ENCODE measurements at regions not wholly inside any gene's neighbourhood (a gene's known extent, or its start where the extent isn't known, plus 50 kb on each side); places are given as distances from the start of the nearest gene placed in this dataset.
A peak's percentile ranks its signal among the peaks of the same experiment; 100 is the strongest.
"Not testable (repeated sequence)": the region's sequence is repeated elsewhere in the genome, so short reads cannot be mapped to it uniquely, and the experiment has no call there.

DNA sequence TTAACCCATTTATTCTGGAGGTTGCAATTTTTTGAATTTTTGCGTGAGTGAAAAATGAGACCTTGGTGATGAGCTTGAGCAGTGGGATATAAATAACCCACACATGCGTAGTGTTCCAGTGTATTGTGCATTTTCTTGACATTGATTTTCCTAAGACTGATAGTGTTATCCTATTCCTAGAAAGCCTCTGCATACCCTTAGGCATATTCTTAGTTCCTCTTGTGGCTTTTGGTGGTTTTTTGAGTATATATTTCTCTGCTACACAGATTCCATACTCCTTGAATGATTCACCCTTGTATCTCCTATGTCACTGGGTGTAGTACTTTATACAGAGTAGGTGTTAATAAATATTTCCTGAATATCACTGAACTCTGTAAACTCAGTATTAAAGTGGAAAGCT, 363.4 kb upstream of the PDE3A start:
- TF ChIP-seq, protein P1, sequence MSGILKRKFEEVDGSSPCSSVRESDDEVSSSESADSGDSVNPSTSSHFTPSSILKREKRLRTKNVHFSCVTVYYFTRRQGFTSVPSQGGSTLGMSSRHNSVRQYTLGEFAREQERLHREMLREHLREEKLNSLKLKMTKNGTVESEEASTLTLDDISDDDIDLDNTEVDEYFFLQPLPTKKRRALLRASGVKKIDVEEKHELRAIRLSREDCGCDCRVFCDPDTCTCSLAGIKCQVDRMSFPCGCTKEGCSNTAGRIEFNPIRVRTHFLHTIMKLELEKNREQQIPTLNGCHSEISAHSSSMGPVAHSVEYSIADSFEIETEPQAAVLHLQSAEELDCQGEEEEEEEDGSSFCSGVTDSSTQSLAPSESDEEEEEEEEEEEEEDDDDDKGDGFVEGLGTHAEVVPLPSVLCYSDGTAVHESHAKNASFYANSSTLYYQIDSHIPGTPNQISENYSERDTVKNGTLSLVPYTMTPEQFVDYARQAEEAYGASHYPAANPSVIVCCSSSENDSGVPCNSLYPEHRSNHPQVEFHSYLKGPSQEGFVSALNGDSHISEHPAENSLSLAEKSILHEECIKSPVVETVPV (CRISPR knock-in tag; IDR thresholded peaks at IDR 0.05): no peak
- TF ChIP-seq ZC3H10 (CRISPR knock-in tag; IDR thresholded peaks at IDR 0.05) (no peak), ESRRG (CRISPR knock-in tag; IDR thresholded peaks at IDR 0.05) (no peak), OSR1 (CRISPR knock-in tag; IDR thresholded peaks at IDR 0.05) (no peak), ZFP30 (CRISPR knock-in tag; IDR thresholded peaks at IDR 0.05) (no peak), PPARA (CRISPR knock-in tag; IDR thresholded peaks at IDR 0.05; ENCODE audit: borderline replicate concordance) (no peak), ZNF8 (CRISPR knock-in tag; IDR thresholded peaks at IDR 0.05) (no peak), ZFP3 (CRISPR knock-in tag; IDR thresholded peaks at IDR 0.05) (no peak), ISL1 (CRISPR knock-in tag; IDR thresholded peaks at IDR 0.05) (no peak), ZNF565 (CRISPR knock-in tag; conservative IDR thresholded peaks at IDR 0.05; ENCODE audit: low read depth) (no peak), RARB (CRISPR knock-in tag; IDR thresholded peaks at IDR 0.05) (no peak)
- TF ChIP-seq, protein P2, sequence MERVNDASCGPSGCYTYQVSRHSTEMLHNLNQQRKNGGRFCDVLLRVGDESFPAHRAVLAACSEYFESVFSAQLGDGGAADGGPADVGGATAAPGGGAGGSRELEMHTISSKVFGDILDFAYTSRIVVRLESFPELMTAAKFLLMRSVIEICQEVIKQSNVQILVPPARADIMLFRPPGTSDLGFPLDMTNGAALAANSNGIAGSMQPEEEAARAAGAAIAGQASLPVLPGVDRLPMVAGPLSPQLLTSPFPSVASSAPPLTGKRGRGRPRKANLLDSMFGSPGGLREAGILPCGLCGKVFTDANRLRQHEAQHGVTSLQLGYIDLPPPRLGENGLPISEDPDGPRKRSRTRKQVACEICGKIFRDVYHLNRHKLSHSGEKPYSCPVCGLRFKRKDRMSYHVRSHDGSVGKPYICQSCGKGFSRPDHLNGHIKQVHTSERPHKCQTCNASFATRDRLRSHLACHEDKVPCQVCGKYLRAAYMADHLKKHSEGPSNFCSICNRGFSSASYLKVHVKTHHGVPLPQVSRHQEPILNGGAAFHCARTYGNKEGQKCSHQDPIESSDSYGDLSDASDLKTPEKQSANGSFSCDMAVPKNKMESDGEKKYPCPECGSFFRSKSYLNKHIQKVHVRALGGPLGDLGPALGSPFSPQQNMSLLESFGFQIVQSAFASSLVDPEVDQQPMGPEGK (CRISPR knock-in tag; IDR thresholded peaks at IDR 0.05; ENCODE audit: borderline replicate concordance): no peak
- TF ChIP-seq, protein P3, sequence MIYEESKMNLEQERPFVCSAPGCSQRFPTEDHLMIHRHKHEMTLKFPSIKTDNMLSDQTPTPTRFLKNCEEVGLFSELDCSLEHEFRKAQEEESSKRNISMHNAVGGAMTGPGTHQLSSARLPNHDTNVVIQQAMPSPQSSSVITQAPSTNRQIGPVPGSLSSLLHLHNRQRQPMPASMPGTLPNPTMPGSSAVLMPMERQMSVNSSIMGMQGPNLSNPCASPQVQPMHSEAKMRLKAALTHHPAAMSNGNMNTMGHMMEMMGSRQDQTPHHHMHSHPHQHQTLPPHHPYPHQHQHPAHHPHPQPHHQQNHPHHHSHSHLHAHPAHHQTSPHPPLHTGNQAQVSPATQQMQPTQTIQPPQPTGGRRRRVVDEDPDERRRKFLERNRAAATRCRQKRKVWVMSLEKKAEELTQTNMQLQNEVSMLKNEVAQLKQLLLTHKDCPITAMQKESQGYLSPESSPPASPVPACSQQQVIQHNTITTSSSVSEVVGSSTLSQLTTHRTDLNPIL (CRISPR knock-in tag; IDR thresholded peaks at IDR 0.05; ENCODE audit: low read depth): no peak
- ATAC-seq: peak; percentile 30; the same call in 1 of the 3 replicates

DNA sequence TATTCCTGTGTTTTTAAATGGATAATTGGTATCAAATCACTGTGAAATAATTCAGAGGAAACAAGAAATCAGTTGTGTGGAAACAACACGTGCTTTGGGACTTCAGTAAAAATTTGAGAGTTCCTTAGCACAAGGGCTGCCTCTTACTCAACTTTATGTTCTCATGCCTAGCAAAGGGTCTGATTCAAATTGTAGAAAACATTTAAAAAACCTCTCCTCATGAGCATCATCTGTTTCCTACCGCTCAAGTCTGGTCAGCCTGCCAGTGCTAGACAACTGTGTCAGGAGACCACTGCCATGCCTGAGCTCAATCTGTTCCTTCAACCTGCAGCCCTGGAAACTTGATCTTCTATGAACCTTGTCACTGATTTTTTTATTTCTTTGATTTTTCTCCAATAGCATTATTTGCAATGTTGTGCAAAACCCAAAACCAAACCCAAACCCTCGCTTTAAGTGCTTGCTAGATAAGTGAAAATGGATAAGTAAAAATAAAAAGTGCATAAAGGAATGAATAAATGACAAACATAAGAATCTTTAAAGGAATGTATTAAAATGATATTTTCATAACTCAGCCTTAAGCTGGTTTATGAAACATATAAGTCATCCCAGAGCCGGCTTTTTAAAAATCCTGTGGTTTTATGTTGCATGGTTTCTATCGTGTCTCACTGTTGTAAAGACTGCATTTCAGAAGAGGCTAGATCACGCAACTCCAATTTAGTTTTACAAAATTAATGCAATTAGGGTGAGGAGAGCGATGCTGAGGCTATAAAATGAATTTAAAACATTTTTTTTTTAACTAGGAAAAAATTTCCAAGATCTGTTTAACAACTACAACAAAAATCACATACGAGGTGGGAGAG, 361.2 kb upstream of the PDE3A start:
- no peak for TF ChIP-seq TOX (CRISPR knock-in tag; IDR thresholded peaks at IDR 0.05; ENCODE audit: borderline replicate concordance)
- no peak for TF ChIP-seq PPARA (CRISPR knock-in tag; IDR thresholded peaks at IDR 0.05; ENCODE audit: borderline replicate concordance)
- no peak for TF ChIP-seq ZFP30 (CRISPR knock-in tag; IDR thresholded peaks at IDR 0.05)
- TF ChIP-seq, protein P1 (CRISPR knock-in tag; IDR thresholded peaks at IDR 0.05): no peak
- TF ChIP-seq ZNF565 (CRISPR knock-in tag; conservative IDR thresholded peaks at IDR 0.05; ENCODE audit: low read depth): no peak
- no peak for TF ChIP-seq ZC3H10 (CRISPR knock-in tag; IDR thresholded peaks at IDR 0.05)
- TF ChIP-seq GLIS3 (CRISPR knock-in tag; IDR thresholded peaks at IDR 0.05): no peak
- TF ChIP-seq BACH2 (CRISPR knock-in tag; IDR thresholded peaks at IDR 0.05; ENCODE audit: borderline replicate concordance): no peak
- no peak for TF ChIP-seq POU6F1 (CRISPR knock-in tag; IDR thresholded peaks at IDR 0.05; ENCODE audit: borderline replicate concordance, low read depth)
- TF ChIP-seq ESRRG (CRISPR knock-in tag; IDR thresholded peaks at IDR 0.05): no peak
- no peak for TF ChIP-seq ISL1 (CRISPR knock-in tag; IDR thresholded peaks at IDR 0.05)
- no peak for TF ChIP-seq RARB (CRISPR knock-in tag; IDR thresholded peaks at IDR 0.05)

DNA sequence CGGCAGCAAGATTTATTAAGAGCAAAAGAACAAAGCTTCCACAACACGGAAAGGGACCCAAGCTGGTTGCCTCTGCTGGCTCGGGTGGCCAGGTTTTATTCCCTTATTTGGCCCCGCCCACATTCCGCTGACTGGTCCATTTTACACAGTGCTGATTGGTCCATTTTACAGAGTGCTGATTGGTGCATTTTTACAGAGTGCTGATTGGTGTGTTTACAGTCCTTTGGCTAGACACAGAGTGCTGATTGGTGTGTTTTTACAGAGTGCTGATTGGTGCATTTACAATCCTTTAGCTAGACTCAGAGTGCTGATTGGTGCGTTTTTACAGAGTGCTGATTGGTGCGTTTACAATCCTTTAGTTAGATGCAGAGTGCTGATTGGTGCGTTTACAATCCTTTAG, 358.4 kb upstream of the PDE3A start:
- not testable (repeated sequence) for ATAC-seq

More for the DNA sequence above, 361.2 kb upstream of the PDE3A start:
- ATAC-seq: peak; percentile 65

DNA sequence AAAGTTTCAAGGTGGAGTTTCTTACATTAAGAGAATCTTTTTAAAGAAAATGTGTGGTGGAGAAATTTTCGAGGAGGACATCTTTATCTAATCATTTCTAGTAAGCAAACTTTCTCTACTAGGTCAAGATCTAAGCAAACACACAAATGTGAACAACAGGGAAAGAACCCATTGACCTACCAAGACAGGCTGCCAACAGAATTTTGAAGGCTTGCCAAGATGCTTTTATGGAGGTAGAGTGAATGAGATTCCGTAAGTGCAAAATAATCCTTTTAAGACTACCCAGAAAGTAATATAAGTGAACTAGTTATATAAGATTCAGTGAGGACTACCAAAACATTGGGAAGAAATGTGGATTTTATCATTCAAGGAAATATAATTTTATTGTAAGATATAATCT, 357.1 kb upstream of the PDE3A start:
- TF ChIP-seq ISL1 (CRISPR knock-in tag; IDR thresholded peaks at IDR 0.05): peak; percentile 84
- no peak for TF ChIP-seq ESRRG (CRISPR knock-in tag; IDR thresholded peaks at IDR 0.05)
- TF ChIP-seq, protein P2 (CRISPR knock-in tag; IDR thresholded peaks at IDR 0.05; ENCODE audit: borderline replicate concordance): no peak
- ATAC-seq: no peak

All from SK-N-SH treated with all-trans-retinoic acid at 6 μM for 48 hours (cell line).